Fibroblast of upper back skin (primary cell): ENCODE measurements at regions not wholly inside any gene's neighbourhood (a gene's known extent, or its start where the extent isn't known, plus 50 kb on each side); places are given as distances from the start of the nearest gene placed in this dataset.

Source experiments
- DNase-seq: peaks from one replicate; pipeline ENCODE4 v3.0.0-alpha.2; 2013

GRCh38 chr12:46131732-46132469 lies 136.9 kb downstream of the SLC38A1 start:
- DNase-seq: no peak

- DNase-seq: no peak
These were observed 137.3 kb upstream of the SCAF11 start for GRCh38 chr12:46127656-46128055.

GRCh38 chr12:46126050-46126727 lies 135.8 kb upstream of the SCAF11 start:
- DNase-seq: no peak

- peak; percentile 84 for DNase-seq
These were observed 134.7 kb upstream of the SCAF11 start for GRCh38 chr12:46124848-46125619.

- DNase-seq: no peak
These were observed 133.9 kb upstream of the SCAF11 start for GRCh38 chr12:46124132-46124847.

- DNase-seq: no peak
These were observed 122.0 kb upstream of the SCAF11 start for GRCh38 chr12:46112364-46112763.

- DNase-seq: no peak
These were observed 121.3 kb upstream of the SCAF11 start for GRCh38 chr12:46111715-46112114.

- no peak for DNase-seq
These were observed 120.7 kb upstream of the SCAF11 start for GRCh38 chr12:46110928-46111699.

- no peak for DNase-seq
These were observed 119.8 kb upstream of the SCAF11 start for GRCh38 chr12:46110223-46110611.

GRCh38 chr12:46109343-46110222 lies 119.2 kb upstream of the SCAF11 start:
- no peak for DNase-seq

GRCh38 chr12:46108721-46109120 lies 118.3 kb upstream of the SCAF11 start:
- no peak for DNase-seq

GRCh38 chr12:46107591-46107990 lies 117.2 kb upstream of the SCAF11 start:
- DNase-seq: no peak

- DNase-seq: no peak
These were observed 115.4 kb upstream of the SCAF11 start for GRCh38 chr12:46105735-46106134.

GRCh38 chr12:46103559-46104383 lies 113.4 kb upstream of the SCAF11 start:
- no peak for DNase-seq

- no peak for DNase-seq
These were observed 111.1 kb upstream of the SCAF11 start for GRCh38 chr12:46101485-46101869.

GRCh38 chr12:46100551-46101484 lies 110.4 kb upstream of the SCAF11 start:
- DNase-seq: no peak

GRCh38 chr12:46089414-46090162 lies 99.2 kb upstream of the SCAF11 start:
- no peak for DNase-seq

- DNase-seq: no peak
These were observed 97.6 kb upstream of the SCAF11 start for GRCh38 chr12:46087916-46088439.
